Esophagus muscularis mucosa (tissue), 4 donors: ENCODE measurements at regions not wholly inside any gene's neighbourhood (a gene's known extent, or its start where the extent isn't known, plus 50 kb on each side); places are given as distances from the start of the nearest gene placed in this dataset.

Source experiments
- DNase-seq: peaks from one replicate; pipeline ENCODE4 v3.0.0-alpha.2; 2017; ENCODE audit errors: extremely low spot score
- H3K27ac ChIP-seq, 4 donors: fragments of 200-600 bp; sonication (generic); replicated peaks in 1 of 4; 1 replicate in 3 of 4; 2 replicates in 1 of 4; pipeline ENCODE4 v1.5.1; 2016 to 2019; ENCODE audit warnings: mild to moderate bottlenecking in 1 of 4
- H3K27me3 ChIP-seq, 4 donors: fragments of 200-600 bp; sonication (generic); one replicate each; pipeline versions ENCODE4 v1.5.1 to v1.6.0; 2016 to 2019
- H3K36me3 ChIP-seq, 4 donors: fragments of 200-600 bp; sonication (generic); one replicate each; pipeline ENCODE4 v1.5.1; 2016 to 2019
- H3K4me1 ChIP-seq, 4 donors: fragments of 200-600 bp; sonication (generic); one replicate each; pipeline ENCODE4 v1.5.1; 2016 to 2019
- H3K4me3 ChIP-seq, 4 donors: fragments of 200-600 bp; sonication (generic); 1 replicate in 2 of 4; 2 replicates in 2 of 4; pipeline ENCODE4 v1.5.1; 2016 to 2019; ENCODE audit warnings: mild to moderate bottlenecking in 4 of 4, moderate library complexity in 1 of 4
- H3K9me3 ChIP-seq, 4 donors: fragments of 200-600 bp; sonication (generic); 1 replicate in 3 of 4; 2 replicates in 1 of 4; pipeline ENCODE4 v1.5.1; 2016 to 2019
- CTCF ChIP-seq, 3 experiments: fragments of 200-600 bp in 2 of 3; fragments of 450-650 bp in 1 of 3; sonication (generic) in 2 of 3; IDR thresholded peaks; one replicate each; pipeline ENCODE4 v1.5.1; 2017 to 2019; ENCODE audit warnings: antibody characterized with exemption in 3 of 3, mild to moderate bottlenecking in 2 of 3, moderate library complexity in 1 of 3
- EP300 ChIP-seq: sonication (generic); formaldehyde crosslinking; IDR thresholded peaks from one replicate; pipeline ENCODE4 v1.6.1; 2017; ENCODE audit warnings: antibody characterized with exemption
- POLR2A ChIP-seq: fragments of 450-650 bp; IDR thresholded peaks from one replicate; pipeline ENCODE4 v1.6.1; 2017; ENCODE audit warnings: antibody characterized with exemption, moderate library complexity, mild to moderate bottlenecking, low read depth
- POLR2AphosphoS5 ChIP-seq, 2 donors: sonication (generic); formaldehyde crosslinking; IDR thresholded peaks; one replicate each; pipeline ENCODE4 v1.6.1; 2017; ENCODE audit warnings: antibody characterized with exemption in 2 of 2
- WGBS: methylation state at CpG from one replicate; pipeline ENCODE4 v1.1.5; 2018; 5-methylcytosine and 5-hydroxymethylcytosine counted together
- intact Hi-C: fragments of 100-400 bp; cut with DNase I; formaldehyde crosslinking; loops from one replicate; pipeline ENCODE4 v1.15.1; 2023

GRCh38 chr4:170281027-170281426 lies 191.3 kb upstream of the AADAT start:
- WGBS = 86% methylated on average over 2 of the region's 2 CpGs
- TF ChIP-seq CTCF (IDR thresholded peaks at IDR 0.05) (no peak), EP300 (no peak), POLR2A (no peak), POLR2AphosphoS5 (IDR thresholded peaks at IDR 0.05) (no peak)
- intact Hi-C loops = no loop called here
- peaks cover 0 to 4% (median 0%) of the 10 kb centered on the region in 4 donors for H3K9me3 ChIP-seq
- no peaks in the 10 kb centered on the region for H3K27me3 ChIP-seq
- no peaks in the 10 kb centered on the region for H3K4me1 ChIP-seq
- H3K27ac ChIP-seq = no peak overlapping the region
- no peak overlapping the region for H3K4me3 ChIP-seq
- H3K36me3 ChIP-seq = no peaks in the 10 kb centered on the region
- no peak for DNase-seq

- TF ChIP-seq EP300 (no peak), CTCF (IDR thresholded peaks at IDR 0.05) (no peak)
- intact Hi-C loops = no loop called here
- H3K36me3 ChIP-seq = no peaks in the 10 kb centered on the region
Measured at GRCh38 chr4:170278460-170278859, 188.7 kb upstream of the AADAT start.

GRCh38 chr4:170274616-170275015 lies 184.9 kb upstream of the AADAT start:
- 62% methylated on average over 4 of the region's 4 CpGs for WGBS
- Histone ChIP-seq H3K36me3 (no peaks in the 10 kb centered on the region), H3K27me3 (no peaks in the 10 kb centered on the region), H3K27ac (no peak overlapping the region), H3K9me3 (no peaks in the 10 kb centered on the region), H3K4me1 (no peaks in the 10 kb centered on the region), H3K4me3 (no peak overlapping the region)
- DNase-seq = no peak
- TF ChIP-seq POLR2AphosphoS5 (IDR thresholded peaks at IDR 0.05) = no peak
- TF ChIP-seq EP300 = no peak
- TF ChIP-seq CTCF (IDR thresholded peaks at IDR 0.05) = no peak
- TF ChIP-seq POLR2A = no peak
- intact Hi-C loops = no loop called here

More at GRCh38 chr4:170278460-170278859, 188.7 kb upstream of the AADAT start:
- DNase-seq = no peak
- H3K9me3 ChIP-seq = peaks cover 0 to 4% (median 0%) of the 10 kb centered on the region in 4 donors
- no peak overlapping the region for H3K27ac ChIP-seq
- no peaks in the 10 kb centered on the region for H3K27me3 ChIP-seq
- no peaks in the 10 kb centered on the region for H3K4me1 ChIP-seq
- no peak overlapping the region for H3K4me3 ChIP-seq

- 66% methylated on average over 4 of the region's 4 CpGs for WGBS
Measured at GRCh38 chr4:170272959-170273358, 183.2 kb upstream of the AADAT start.

More at GRCh38 chr4:170272959-170273358, 183.2 kb upstream of the AADAT start:
- intact Hi-C loops = no loop called here
- no peak overlapping the region for H3K27ac ChIP-seq
- no peaks in the 10 kb centered on the region for H3K9me3 ChIP-seq
- H3K36me3 ChIP-seq = no peaks in the 10 kb centered on the region
- DNase-seq = no peak
- H3K4me1 ChIP-seq = no peaks in the 10 kb centered on the region
- no peak overlapping the region for H3K4me3 ChIP-seq
- H3K27me3 ChIP-seq = no peaks in the 10 kb centered on the region
- TF ChIP-seq POLR2A = no peak
- no peak for TF ChIP-seq CTCF (IDR thresholded peaks at IDR 0.05)
- TF ChIP-seq POLR2AphosphoS5 (IDR thresholded peaks at IDR 0.05) = no peak
- no peak for TF ChIP-seq EP300
